ENCODE measurements at regions not wholly inside any gene's neighbourhood (a gene's known extent, or its start where the extent isn't known, plus 50 kb on each side); places are given as distances from the start of the nearest gene placed in this dataset.

GRCh38 chr2:19753818-19754217 is 148.0 kb downstream of the TTC32 start:
- TF ChIP-seq CTCF (IDR thresholded peaks at IDR 0.05), result no peak

GRCh38 chr2:19753314-19753713 is 148.5 kb downstream of the TTC32 start:
- no peak for TF ChIP-seq CTCF (IDR thresholded peaks at IDR 0.05)

- TF ChIP-seq CTCF (IDR thresholded peaks at IDR 0.05), result no peak
These were observed 149.3 kb downstream of the TTC32 start for GRCh38 chr2:19752500-19752899.

- no peak for TF ChIP-seq CTCF (IDR thresholded peaks at IDR 0.05)
These were observed 150.2 kb downstream of the TTC32 start for GRCh38 chr2:19751631-19752030.

GRCh38 chr2:19750136-19750535 is 151.6 kb downstream of the TTC32 start:
- no peak for TF ChIP-seq CTCF (IDR thresholded peaks at IDR 0.05)

- TF ChIP-seq CTCF (IDR thresholded peaks at IDR 0.05), result no peak
These were observed 152.3 kb downstream of the TTC32 start for GRCh38 chr2:19749507-19749836.

GRCh38 chr2:19748711-19749506 is 152.9 kb downstream of the TTC32 start:
- TF ChIP-seq CTCF (IDR thresholded peaks at IDR 0.05), result no peak

GRCh38 chr2:19748073-19748375 is 153.8 kb downstream of the TTC32 start:
- TF ChIP-seq CTCF (IDR thresholded peaks at IDR 0.05), result no peak

Data from LNCAP (cell line).